Heart right ventricle (tissue), 16 donors: ENCODE measurements at regions not wholly inside any gene's neighbourhood (a gene's known extent, or its start where the extent isn't known, plus 50 kb on each side); places are given as distances from the start of the nearest gene placed in this dataset.
A peak's percentile ranks its signal among the peaks of the same experiment; 100 is the strongest.

Experiments
- ATAC-seq, 8 donors: fragments of 200-7000 bp; cut with Tn5 transposase; one replicate each; pipeline ENCODE4 v1.9.1; 2020; ENCODE audit warnings: mild to moderate bottlenecking in 8 of 8, moderate library complexity in 8 of 8, moderate number of reproducible peaks in 1 of 8
- DNase-seq, 2 donors: peaks; one replicate each; pipeline ENCODE4 v3.0.0-alpha.2; 2020
- H3K27ac ChIP-seq, 10 donors: fragments of 200-600 bp; sonication (generic) in 2 of 10; one replicate each; pipeline versions ENCODE4 v1.5.0 to v1.8.0; 2020 to 2022; ENCODE audit warnings: mild to moderate bottlenecking in 3 of 10
- H3K27me3 ChIP-seq, 7 donors: fragments of 200-600 bp; one replicate each; pipeline ENCODE4 v1.8.0; 2021 to 2022; ENCODE audit warnings: mild to moderate bottlenecking in 2 of 7
- H3K36me3 ChIP-seq, 9 donors: fragments of 200-600 bp; sonication (generic) in 1 of 9; one replicate each; pipeline versions ENCODE4 v1.5.0 to v1.8.0; 2020 to 2022; ENCODE audit warnings: mild to moderate bottlenecking in 2 of 9
- H3K4me1 ChIP-seq, 9 donors: fragments of 200-600 bp; sonication (generic) in 1 of 9; one replicate each; pipeline versions ENCODE4 v1.5.0 to v1.8.0; 2020 to 2022; ENCODE audit warnings: mild to moderate bottlenecking in 4 of 9
- H3K4me3 ChIP-seq, 10 donors: fragments of 200-600 bp; sonication (generic) in 2 of 10; one replicate each; pipeline versions ENCODE4 v1.5.0 to v1.8.0; 2020 to 2022; ENCODE audit warnings: mild to moderate bottlenecking in 7 of 10, moderate library complexity in 2 of 10
- H3K9me3 ChIP-seq, 11 donors: fragments of 200-600 bp in 10 of 11; sonication (generic) in 2 of 11; one replicate each; pipeline versions ENCODE4 v1.5.0 to v1.8.0; 2013 to 2022; ENCODE audit warnings: mild to moderate bottlenecking in 2 of 11, control low read depth in 1 of 11, moderate library complexity in 1 of 11
- CTCF ChIP-seq, 9 donors: fragments of 200-600 bp; sonication (generic) in 2 of 9; IDR thresholded peaks; one replicate each; pipeline versions ENCODE4 v1.5.0 to v1.8.0; 2021 to 2022; ENCODE audit warnings: antibody characterized with exemption in 9 of 9, mild to moderate bottlenecking in 5 of 9, moderate library complexity in 1 of 9
- WGBS, 2 donors: extraction: QIAGEN DNeasy Blood & Tissue Kit; methylation state at CpG; one replicate each; pipeline ENCODE4 v1.1.7; 2013; ENCODE audit warnings: inconsistent platforms in 1 of 2; 5-methylcytosine and 5-hydroxymethylcytosine counted together
- intact Hi-C, 10 donors: fragments of 100-400 bp; cut with DNase I; formaldehyde crosslinking; loops; one replicate each; pipeline versions ENCODE4 v1.11.1 to v1.14.2; 2022
- donor health status: Arrhythmogenic right ventricular cardiomyopathy.
- donor health status: ischemic (EF 13 %, LVEDD 7.1; RV severe dilation, severe dysfunction).
- donor health status: healthy with polysubstance abuse.
- donor health status: DM: no; HTN: yes; CAD: no.
- donor health status: DM: no; HTN: no; CAD: no.
- donor health status: ischemic (EF 25% LVEDD 6.9; RV normal size, moderate dysfunction).
- donor health status: ischemic (EF 25% LVEDD 5.7; RV mildly dilated, moderate dysfunction).
- donor health status: healthy.
- donor health status: DM: yes; HTN: yes; CAD: no.
- donor health status: Ischemic cardiomyopathy.
- donor health status: ischemic (EF 35%, LVEDD 5.7; RV mildly dilated, moderate dysfunction).
- donor health status: nonischemic (EF 11% LVEDD 7.7; RV severe dilation, severe dysfunction).
- donor health status: DM: yes; HTN: yes; CAD: no.
- donor health status: PGD.
- donor health status: ischemic (EF 29% LVEDD 5.4; RV normal size, mild dysfunction).
- donor health status: nonischemic (EF 23%, LVEDD 6.1; RV moderate dilation, normal function).

GRCh38 chr15:38186507-38186906 lies 66.1 kb upstream of the SPRED1 start:
- DNase-seq (no peak), ATAC-seq (no peak)
- Histone ChIP-seq H3K9me3 (no peaks in the 10 kb centered on the region), H3K27me3 (peaks cover 0 to 3% (median 0%) of the 10 kb centered on the region in 7 donors), H3K36me3 (no peaks in the 10 kb centered on the region), H3K4me1 (peaks cover 0 to 4% (median 0%) of the 10 kb centered on the region in 9 donors), H3K4me3 (no peak overlapping the region), H3K27ac (no peak overlapping the region)
- 92% methylated on average over 3 of the region's 3 CpGs for WGBS, 2 donors
- no peak for TF ChIP-seq CTCF (IDR thresholded peaks at IDR 0.05)
- intact Hi-C loops, result no loop called here

GRCh38 chr15:38187630-38188313 lies 64.9 kb upstream of the SPRED1 start:
- intact Hi-C loops, result no loop called here
- Histone ChIP-seq H3K27ac (no peak overlapping the region), H3K4me3 (no peak overlapping the region), H3K27me3 (peaks cover 0 to 3% (median 0%) of the 10 kb centered on the region in 7 donors), H3K9me3 (no peaks in the 10 kb centered on the region), H3K36me3 (no peaks in the 10 kb centered on the region), H3K4me1 (peaks cover 0 to 4% (median 0%) of the 10 kb centered on the region in 9 donors)
- 68% methylated on average over 7 of the region's 7 CpGs for WGBS, 2 donors
- no peak for DNase-seq
- peak in 2 of 8 donors; percentile 9 to 25 for ATAC-seq
- TF ChIP-seq CTCF (IDR thresholded peaks at IDR 0.05), result no peak

GRCh38 chr15:38189671-38190295 lies 62.9 kb upstream of the SPRED1 start:
- ATAC-seq, result no peak
- Histone ChIP-seq H3K4me1 (peaks cover 0 to 4% (median 0%) of the 10 kb centered on the region in 9 donors), H3K27me3 (peaks cover 0 to 3% (median 0%) of the 10 kb centered on the region in 7 donors), H3K36me3 (no peaks in the 10 kb centered on the region), H3K4me3 (no peak overlapping the region), H3K27ac (no peak overlapping the region), H3K9me3 (no peaks in the 10 kb centered on the region)
- 77 to 82% methylated on average over 5 of the region's 5 CpGs for WGBS, 2 donors
- TF ChIP-seq CTCF (IDR thresholded peaks at IDR 0.05), result no peak
- DNase-seq, result no peak
- intact Hi-C loops, result no loop called here

- 92 to 96% methylated on average over 10 of the region's 10 CpGs for WGBS, 2 donors
- H3K4me3 ChIP-seq, result no peak overlapping the region
- intact Hi-C loops, result no loop called here
- H3K9me3 ChIP-seq, result no peaks in the 10 kb centered on the region
- no peak for TF ChIP-seq CTCF (IDR thresholded peaks at IDR 0.05)
- no peak overlapping the region for H3K27ac ChIP-seq
- ATAC-seq (no peak), DNase-seq (no peak)
- H3K4me1 ChIP-seq, result peaks cover 0 to 4% (median 0%) of the 10 kb centered on the region in 9 donors
- H3K27me3 ChIP-seq, result peaks cover 0 to 3% (median 0%) of the 10 kb centered on the region in 7 donors
- no peaks in the 10 kb centered on the region for H3K36me3 ChIP-seq
Observed at GRCh38 chr15:38190501-38190900, 62.1 kb upstream of the SPRED1 start.
